H1 (cell line): ENCODE measurements at regions not wholly inside any gene's neighbourhood (a gene's known extent, or its start where the extent isn't known, plus 50 kb on each side); places are given as distances from the start of the nearest gene placed in this dataset.
"Not testable (repeated sequence)": the region's sequence is repeated elsewhere in the genome, so short reads cannot be mapped to it uniquely, and the experiment has no call there.

ENCODE experiments used
- CTCF ChIA-PET: fragments of 300-600 bp; sonication (Branson Sonifier 250); formaldehyde crosslinking; loops from one replicate; lab custom pipeline; 2021; ENCODE audit not compliant: partially characterized antibody; lab: Charles Lee
- POLR2A ChIA-PET: fragments of 300-600 bp; sonication (Branson Sonifier 250); formaldehyde crosslinking; loops from one replicate; lab custom pipeline; 2021; ENCODE audit warnings: inconsistent platforms; ENCODE audit not compliant: partially characterized antibody; lab: Charles Lee
- DNase-seq, 2 experiments: peaks; one replicate each; pipeline versions ENCODE4 v3.0.0 to v3.0.0-alpha.2; 2010 to 2022; ENCODE audit warnings: low spot score in 2 of 2, low read depth in 1 of 2, mixed read lengths in 1 of 2
- FAIRE-seq: peaks from 2 replicates; lab custom pipeline; 2011; peaks lifted over from hg19 to GRCh38; lab: Jason Lieb, UNC
- H2AFZ ChIP-seq: 2 replicates; pipeline ENCODE4 v1.8.1; 2012; ENCODE audit warnings: low read length, inconsistent platforms
- H2AK5ac ChIP-seq: 2 replicates; pipeline ENCODE4 v1.6.1; 2013; ENCODE audit warnings: low read depth, low read length
- H2BK120ac ChIP-seq: replicated peaks from 2 replicates; pipeline ENCODE3; 2013; ENCODE audit warnings: low read depth, low read length, inconsistent platforms
- H2BK12ac ChIP-seq: 2 replicates; pipeline ENCODE4 v1.6.1; 2013; ENCODE audit warnings: low read depth, low read length
- H2BK15ac ChIP-seq: 2 replicates; pipeline ENCODE4 v1.6.1; 2013; ENCODE audit warnings: low read length
- H2BK20ac ChIP-seq: 2 replicates; pipeline ENCODE4 v1.6.1; 2013; ENCODE audit warnings: low read length
- H2BK5ac ChIP-seq: 2 replicates; pipeline ENCODE4 v1.6.1; 2013; ENCODE audit warnings: low read depth, low read length
- H3K14ac ChIP-seq: 2 replicates; pipeline ENCODE4 v1.6.1; 2013; ENCODE audit warnings: inconsistent platforms; ENCODE audit not compliant: insufficient read length
- H3K18ac ChIP-seq: 2 replicates; pipeline ENCODE4 v1.6.1; 2013; ENCODE audit warnings: low read length; ENCODE audit errors: extremely low read depth
- H3K23ac ChIP-seq: 2 replicates; pipeline ENCODE4 v1.6.1; 2013; ENCODE audit warnings: inconsistent platforms; ENCODE audit not compliant: insufficient read length
- H3K23me2 ChIP-seq: 2 replicates; pipeline ENCODE4 v1.6.1; 2013; ENCODE audit warnings: low read depth, low read length
- H3K27ac ChIP-seq: 2 replicates; pipeline ENCODE4 v1.6.1; 2011; ENCODE audit warnings: low read depth, low read length, inconsistent platforms
- H3K27me3 ChIP-seq, 4 experiments: replicated peaks in 1 of 4; 1 replicate in 1 of 4; 2 replicates in 3 of 4; pipeline versions ENCODE4 v1.6.1 to v1.8.1; 2011 to 2013; ENCODE audit warnings: low read length in 3 of 4, mild to moderate bottlenecking in 3 of 4, inconsistent platforms in 2 of 4, mixed read lengths in 2 of 4, moderate library complexity in 1 of 4; ENCODE audit not compliant: control insufficient read depth in 3 of 4, insufficient read depth in 3 of 4; ENCODE audit errors: extremely low read depth in 1 of 4
- H3K36me3 ChIP-seq, 4 experiments: 2 replicates each; pipeline versions ENCODE4 v1.6.1 to v1.8.1; 2011 to 2013; ENCODE audit warnings: mild to moderate bottlenecking in 4 of 4, low read length in 3 of 4, moderate library complexity in 2 of 4, control low read depth in 1 of 4, inconsistent platforms in 1 of 4; ENCODE audit not compliant: insufficient read depth in 4 of 4, control insufficient read depth in 2 of 4
- H3K4ac ChIP-seq: replicated peaks from 2 replicates; pipeline ENCODE3; 2013; ENCODE audit warnings: low read length, low read depth, mixed read lengths, inconsistent platforms; ENCODE audit not compliant: insufficient read length
- H3K4me1 ChIP-seq, 4 experiments: replicated peaks in 1 of 4; 1 replicate in 1 of 4; 2 replicates in 3 of 4; pipeline versions ENCODE4 v1.6.1 to v1.8.1; 2011 to 2013; ENCODE audit warnings: low read length in 3 of 4, inconsistent platforms in 2 of 4, mixed read lengths in 1 of 4; ENCODE audit not compliant: insufficient read depth in 4 of 4, control insufficient read depth in 3 of 4
- H3K4me2 ChIP-seq, 2 experiments: 2 replicates each; pipeline versions ENCODE4 v1.6.1 to v1.8.1; 2011 to 2013; ENCODE audit warnings: low read depth in 2 of 2, low read length in 2 of 2, control low read depth in 1 of 2, inconsistent platforms in 1 of 2, mild to moderate bottlenecking in 1 of 2; ENCODE audit not compliant: insufficient read depth in 1 of 2
- H3K4me3 ChIP-seq, 4 experiments: fragments of 200-600, 300-600 bp in 1 of 4; sonication (generic), shearing (Covaris generic), sonication (Bioruptor Twin) in 1 of 4; 2 replicates each; pipeline versions ENCODE4 v1.5.1 to v1.8.1; 2011 to 2016; ENCODE audit warnings: low read length in 4 of 4, low read depth in 3 of 4, control low read depth in 2 of 4, inconsistent platforms in 2 of 4, mild to moderate bottlenecking in 2 of 4, mixed read lengths in 1 of 4, moderate library complexity in 1 of 4; ENCODE audit not compliant: insufficient read depth in 2 of 4; ENCODE audit errors: extremely low read depth in 1 of 4
- H3K56ac ChIP-seq: replicated peaks from 2 replicates; pipeline ENCODE3; 2013; ENCODE audit warnings: low read depth, mild to moderate bottlenecking, mixed read lengths, low read length, inconsistent platforms; ENCODE audit not compliant: insufficient read length
- H3K79me1 ChIP-seq: 2 replicates; pipeline ENCODE4 v1.6.1; 2013; ENCODE audit warnings: low read depth, low read length, control low read depth
- H3K79me2 ChIP-seq, 2 experiments: 2 replicates each; pipeline versions ENCODE4 v1.6.1 to v1.8.1; 2012 to 2013; ENCODE audit warnings: low read length in 2 of 2, mild to moderate bottlenecking in 2 of 2, inconsistent platforms in 1 of 2; ENCODE audit not compliant: insufficient read depth in 2 of 2, control insufficient read depth in 1 of 2
- H3K9ac ChIP-seq, 4 experiments: replicated peaks in 1 of 4; 1 replicate in 1 of 4; 2 replicates in 3 of 4; pipeline versions ENCODE4 v1.6.1 to v1.8.1; 2011 to 2013; ENCODE audit warnings: low read depth in 3 of 4, low read length in 3 of 4, control low read depth in 2 of 4, mild to moderate bottlenecking in 2 of 4, moderate library complexity in 2 of 4, inconsistent platforms in 1 of 4; ENCODE audit errors: extremely low read depth in 1 of 4
- H3K9me3 ChIP-seq, 2 experiments: 2 replicates each; pipeline versions ENCODE4 v1.6.1 to v1.8.1; 2012 to 2013; ENCODE audit warnings: mild to moderate bottlenecking in 2 of 2, moderate library complexity in 2 of 2, control low read depth in 1 of 2, inconsistent platforms in 1 of 2, low read depth in 1 of 2, low read length in 1 of 2, mixed read lengths in 1 of 2; ENCODE audit not compliant: insufficient read depth in 2 of 2
- H4K20me1 ChIP-seq, 2 experiments: replicated peaks in 1 of 2; 2 replicates each; pipeline versions ENCODE3 to v1.8.1; 2011 to 2013; ENCODE audit warnings: inconsistent platforms in 2 of 2, low read length in 2 of 2, mild to moderate bottlenecking in 1 of 2; ENCODE audit not compliant: insufficient read depth in 2 of 2, control insufficient read depth in 1 of 2
- H4K5ac ChIP-seq: 2 replicates; pipeline ENCODE4 v1.6.1; 2013; ENCODE audit warnings: low read length, low read depth, mixed read lengths, inconsistent platforms; ENCODE audit not compliant: insufficient read length
- H4K8ac ChIP-seq: 2 replicates; pipeline ENCODE4 v1.8.0; 2013; ENCODE audit warnings: mild to moderate bottlenecking, moderate library complexity, low read length, inconsistent platforms; ENCODE audit not compliant: insufficient read depth; ENCODE audit errors: extremely low read depth
- H4K91ac ChIP-seq: replicated peaks from 2 replicates; pipeline ENCODE3; 2013; ENCODE audit warnings: low read length, mixed read lengths, inconsistent platforms; ENCODE audit not compliant: insufficient read length
- WGBS, 2 experiments: shearing (Covaris generic) in 1 of 2; methylation state at CpG; one replicate each; pipeline versions ENCODE4 v1.1.6 to v1.1.7; 2013 to 2015; ENCODE audit warnings: low lambda C conversion rate in 2 of 2, mixed read lengths in 2 of 2, inconsistent platforms in 1 of 2, low coverage in 1 of 2, missing lambda C conversion rate in 1 of 2; ENCODE audit not compliant: insufficient replicate concordance in 2 of 2, insufficient coverage in 1 of 2, insufficient read length in 1 of 2; ENCODE audit errors: extremely low coverage in 1 of 2, missing lambda C conversion rate in 1 of 2; 5-methylcytosine and 5-hydroxymethylcytosine counted together

DNA sequence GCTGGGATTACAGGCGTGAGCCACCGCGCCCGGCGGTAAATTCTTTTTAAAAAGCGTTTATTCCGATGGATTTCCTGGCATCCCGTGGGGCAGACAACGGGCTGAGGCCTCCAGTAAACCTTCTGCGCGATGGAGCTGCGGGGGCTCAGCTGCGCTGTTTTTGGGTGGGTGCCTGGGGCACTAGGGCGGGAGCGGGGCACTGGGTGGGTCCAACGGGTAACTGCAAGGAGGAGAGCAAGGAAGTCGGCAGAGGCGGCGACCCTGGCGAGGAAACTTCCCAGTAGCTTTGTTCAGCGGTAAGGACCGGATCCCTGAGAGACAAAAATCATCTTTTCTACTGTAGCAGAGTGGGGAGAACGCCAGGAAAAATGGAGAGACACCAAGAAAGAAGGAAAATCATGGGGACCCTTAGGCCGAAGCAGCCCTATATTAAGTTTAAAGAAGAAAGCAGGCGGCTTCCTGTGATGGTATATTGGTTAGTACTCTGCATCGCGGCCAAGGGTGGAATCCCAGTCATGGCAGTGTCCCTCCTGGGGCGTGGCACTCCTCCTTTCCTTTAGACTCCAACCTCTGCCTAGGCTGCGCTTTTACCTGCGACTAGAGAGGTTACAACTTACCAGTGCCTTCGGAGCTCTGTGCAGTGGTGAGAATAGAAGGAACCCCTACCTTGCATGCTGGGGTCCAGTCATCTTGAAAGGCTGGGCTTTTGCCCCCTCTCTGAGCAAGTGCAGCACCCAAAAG is 63.0 kb upstream of the NBPF20 start:
- H3K14ac ChIP-seq, H2BK120ac ChIP-seq, H2BK5ac ChIP-seq, H2AK5ac ChIP-seq, H4K20me1 ChIP-seq, H3K27ac ChIP-seq, H3K18ac ChIP-seq, H3K36me3 ChIP-seq, H4K8ac ChIP-seq, H4K91ac ChIP-seq, H2AFZ ChIP-seq, H3K4ac ChIP-seq, FAIRE-seq, H2BK15ac ChIP-seq, H3K9me3 ChIP-seq, H4K5ac ChIP-seq, H3K79me1 ChIP-seq, H3K9ac ChIP-seq, H3K27me3 ChIP-seq, DNase-seq, POLR2A ChIA-PET, H3K4me2 ChIP-seq, H3K4me1 ChIP-seq, H3K23ac ChIP-seq, H3K79me2 ChIP-seq, H3K23me2 ChIP-seq, H2BK20ac ChIP-seq, CTCF ChIA-PET, H2BK12ac ChIP-seq, H3K4me3 ChIP-seq, H3K56ac ChIP-seq: not testable (repeated sequence)
- no CpG with 5 or more reads among the region's 31 CpGs for WGBS, 2 experiments

DNA sequence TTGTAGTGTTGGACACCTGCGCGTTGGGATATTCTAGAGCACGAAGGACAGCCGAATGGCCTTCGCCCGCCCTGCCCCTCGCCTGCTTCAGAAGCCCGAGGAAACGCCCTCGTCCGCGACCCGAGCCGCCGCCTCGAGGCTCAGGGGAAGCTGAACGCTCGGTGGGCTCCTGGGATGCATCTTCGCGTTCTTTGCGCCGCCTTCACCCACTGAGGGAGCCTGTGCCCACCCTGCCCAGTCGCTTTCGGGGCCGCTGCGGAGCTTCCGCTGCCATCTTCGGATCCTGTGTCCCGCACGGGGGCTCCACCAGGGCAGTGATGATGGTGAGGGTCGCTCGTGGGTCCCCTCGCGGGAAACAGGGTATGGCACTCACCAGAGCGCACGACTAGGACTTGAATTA is 61.8 kb upstream of the NBPF20 start:
- H3K27ac ChIP-seq, FAIRE-seq, H3K4me1 ChIP-seq, H2BK120ac ChIP-seq, H3K14ac ChIP-seq, H3K23me2 ChIP-seq, H3K56ac ChIP-seq, H2AK5ac ChIP-seq, H3K4ac ChIP-seq, H3K23ac ChIP-seq, H2BK12ac ChIP-seq, H3K18ac ChIP-seq, H3K9me3 ChIP-seq, H2BK5ac ChIP-seq, H3K4me2 ChIP-seq, H3K27me3 ChIP-seq, H3K9ac ChIP-seq, POLR2A ChIA-PET, H2BK15ac ChIP-seq, H3K79me2 ChIP-seq, H4K91ac ChIP-seq, H4K20me1 ChIP-seq, H4K5ac ChIP-seq, H2AFZ ChIP-seq, H3K4me3 ChIP-seq, H3K36me3 ChIP-seq, DNase-seq, H3K79me1 ChIP-seq, H4K8ac ChIP-seq, H2BK20ac ChIP-seq, CTCF ChIA-PET: not testable (repeated sequence)
- 96% methylated on average over 21 of the region's 36 CpGs; no CpG with 5 or more reads in 1 of the 2 experiments for WGBS, 2 experiments
